ENCODE measurements at regions not wholly inside any gene's neighbourhood (a gene's known extent, or its start where the extent isn't known, plus 50 kb on each side); places are given as distances from the start of the nearest gene placed in this dataset.

GRCh38 chr9:8179381-8180053 lies 379.9 kb upstream of the DMAC1 start:
- no peak overlapping the region for H3K4me3 ChIP-seq (ENCODE audit: low read depth, low read length)
- no peak for TF ChIP-seq CTCF (conservative IDR thresholded peaks at IDR 0.05; ENCODE audit: low read depth, low read length)
- no peak for DNase-seq (ENCODE audit: low read depth)

GRCh38 chr9:8172000-8172399 lies 372.4 kb upstream of the DMAC1 start:
- no peak for TF ChIP-seq CTCF (conservative IDR thresholded peaks at IDR 0.05; ENCODE audit: low read depth, low read length)
- no peak for DNase-seq (ENCODE audit: low read depth)
- no peak overlapping the region for H3K4me3 ChIP-seq (ENCODE audit: low read depth, low read length)

GRCh38 chr9:8168916-8169438 lies 369.4 kb upstream of the DMAC1 start:
- no peak for TF ChIP-seq CTCF (conservative IDR thresholded peaks at IDR 0.05; ENCODE audit: low read depth, low read length)

GRCh38 chr9:8160787-8161186 lies 361.2 kb upstream of the DMAC1 start:
- DNase-seq (ENCODE audit: low read depth), result no peak
- H3K4me3 ChIP-seq (ENCODE audit: low read depth, low read length), result no peak overlapping the region

More at GRCh38 chr9:8168916-8169438, 369.4 kb upstream of the DMAC1 start:
- H3K4me3 ChIP-seq (ENCODE audit: low read depth, low read length), result no peak overlapping the region
- no peak for DNase-seq (ENCODE audit: low read depth)

GRCh38 chr9:8158574-8158973 lies 359.0 kb upstream of the DMAC1 start:
- H3K4me3 ChIP-seq (ENCODE audit: low read depth, low read length), result no peak overlapping the region
- TF ChIP-seq CTCF (conservative IDR thresholded peaks at IDR 0.05; ENCODE audit: low read depth, low read length), result no peak
- no peak for DNase-seq (ENCODE audit: low read depth)

More at GRCh38 chr9:8160787-8161186, 361.2 kb upstream of the DMAC1 start:
- no peak for TF ChIP-seq CTCF (conservative IDR thresholded peaks at IDR 0.05; ENCODE audit: low read depth, low read length)

GRCh38 chr9:8157683-8158324 lies 358.2 kb upstream of the DMAC1 start:
- no peak for TF ChIP-seq CTCF (conservative IDR thresholded peaks at IDR 0.05; ENCODE audit: low read depth, low read length)
- DNase-seq (ENCODE audit: low read depth), result no peak
- no peak overlapping the region for H3K4me3 ChIP-seq (ENCODE audit: low read depth, low read length)

Data from choroid plexus epithelial cell (primary cell).